Ectodermal cell (in vitro differentiated cells): ENCODE measurements at regions not wholly inside any gene's neighbourhood (a gene's known extent, or its start where the extent isn't known, plus 50 kb on each side); places are given as distances from the start of the nearest gene placed in this dataset.

Experiments used
- H3K27ac ChIP-seq: 2 replicates; pipeline ENCODE4 v1.7.0; 2013; ENCODE audit warnings: mild to moderate bottlenecking, low read depth, low read length; ENCODE audit not compliant: insufficient read depth, poor library complexity, severe bottlenecking
- H3K27me3 ChIP-seq: 2 replicates; pipeline ENCODE4 v1.7.0; 2013; ENCODE audit warnings: mild to moderate bottlenecking, low read length; ENCODE audit not compliant: insufficient read depth, control insufficient read depth, poor library complexity, severe bottlenecking
- H3K36me3 ChIP-seq: one replicate; pipeline ENCODE4 v1.7.0; 2013; ENCODE audit warnings: low read length; ENCODE audit not compliant: control insufficient read depth, insufficient read depth
- H3K4me1 ChIP-seq: one replicate; pipeline ENCODE4 v1.7.0; 2013; ENCODE audit warnings: low read length; ENCODE audit not compliant: control insufficient read depth, insufficient read depth
- H3K4me3 ChIP-seq: 2 replicates; pipeline ENCODE4 v1.7.0; 2013; ENCODE audit warnings: low read depth, low read length, control low read depth; ENCODE audit not compliant: insufficient read depth
- H3K9me3 ChIP-seq: 2 replicates; pipeline ENCODE4 v1.7.0; 2013; ENCODE audit warnings: mild to moderate bottlenecking, low read length, moderate library complexity; ENCODE audit not compliant: control insufficient read depth
- WGBS, 2 experiments: methylation state at CpG; one replicate each; pipeline ENCODE4 v1.1.7; 2013; ENCODE audit warnings: missing lambda C conversion rate in 2 of 2; 5-methylcytosine and 5-hydroxymethylcytosine counted together

GRCh38 chr10:113420733-113421675 is 131.8 kb upstream of the HABP2 start:
- no peak overlapping the region for H3K27ac ChIP-seq
- no peaks in the 10 kb centered on the region for H3K9me3 ChIP-seq
- no peaks in the 10 kb centered on the region for H3K4me1 ChIP-seq
- no peaks in the 10 kb centered on the region for H3K27me3 ChIP-seq
- WGBS, 2 experiments = 92 to 95% methylated on average over 9 of the region's 9 CpGs
- H3K4me3 ChIP-seq = no peak overlapping the region
- H3K36me3 ChIP-seq = no peaks in the 10 kb centered on the region

DNA sequence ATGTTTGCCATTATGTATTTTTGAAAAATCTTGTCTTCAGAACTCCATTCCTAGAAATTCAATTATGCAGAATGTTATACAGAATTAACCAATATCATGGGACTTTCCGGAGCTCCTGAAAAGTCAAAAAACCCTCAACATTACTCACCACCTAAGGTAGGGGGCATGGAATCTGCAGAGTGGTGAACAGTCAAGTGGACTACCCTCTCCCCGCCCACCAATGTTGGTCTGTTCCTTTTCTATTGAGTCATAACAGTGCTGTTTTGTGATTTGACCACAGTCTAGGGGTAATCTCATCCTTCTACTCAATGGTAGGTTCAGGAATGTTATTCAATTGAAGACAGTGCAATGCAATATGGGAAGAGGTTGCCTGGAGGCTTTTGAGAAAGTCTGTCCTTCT is 130.5 kb upstream of the HABP2 start:
- H3K4me3 ChIP-seq = no peak overlapping the region
- H3K9me3 ChIP-seq = no peaks in the 10 kb centered on the region
- H3K27me3 ChIP-seq = no peaks in the 10 kb centered on the region
- no peak overlapping the region for H3K27ac ChIP-seq
- 89 to 100% methylated on average over 2 of the region's 2 CpGs for WGBS, 2 experiments
- H3K4me1 ChIP-seq = no peaks in the 10 kb centered on the region
- H3K36me3 ChIP-seq = no peaks in the 10 kb centered on the region

- Histone ChIP-seq H3K27ac (no peak overlapping the region), H3K4me1 (no peaks in the 10 kb centered on the region), H3K27me3 (no peaks in the 10 kb centered on the region), H3K4me3 (no peak overlapping the region), H3K36me3 (no peaks in the 10 kb centered on the region), H3K9me3 (no peaks in the 10 kb centered on the region)
- 94 to 95% methylated on average over 14 of the region's 14 CpGs for WGBS, 2 experiments
These were observed 128.7 kb upstream of the HABP2 start for GRCh38 chr10:113423981-113424721.

GRCh38 chr10:113425008-113425407 is 127.8 kb upstream of the HABP2 start:
- Histone ChIP-seq H3K9me3 (no peaks in the 10 kb centered on the region), H3K36me3 (no peaks in the 10 kb centered on the region), H3K4me1 (no peaks in the 10 kb centered on the region), H3K27ac (no peak overlapping the region), H3K4me3 (no peak overlapping the region), H3K27me3 (no peaks in the 10 kb centered on the region)
- whole genome bisulfite sequencing, 2 experiments = 95% methylated on average over 3 of the region's 3 CpGs

DNA sequence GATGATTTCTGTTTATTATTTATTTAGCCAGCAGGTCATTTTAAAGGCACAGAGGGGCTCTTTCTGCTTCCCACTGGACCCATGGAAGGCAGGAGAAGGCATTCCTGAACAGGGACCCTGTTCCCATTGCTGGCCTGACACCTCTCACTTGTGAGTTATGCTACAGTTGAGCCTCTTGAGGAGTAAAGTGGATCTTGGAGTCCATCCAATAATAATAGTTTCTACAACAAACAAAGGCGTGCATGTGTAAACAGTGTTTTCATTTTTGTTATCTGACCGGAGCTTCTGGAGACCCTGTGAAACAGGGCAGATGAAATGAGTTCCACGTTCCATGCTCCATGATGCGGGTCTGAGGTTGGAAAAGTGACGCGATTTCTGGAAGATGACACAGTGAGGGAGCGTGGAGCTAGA is 127.3 kb upstream of the HABP2 start:
- WGBS, 2 experiments = 98% methylated on average over 7 of the region's 7 CpGs
- Histone ChIP-seq H3K27me3 (no peaks in the 10 kb centered on the region), H3K36me3 (no peaks in the 10 kb centered on the region), H3K4me1 (no peaks in the 10 kb centered on the region), H3K9me3 (no peaks in the 10 kb centered on the region), H3K4me3 (no peak overlapping the region), H3K27ac (no peak overlapping the region)

DNA sequence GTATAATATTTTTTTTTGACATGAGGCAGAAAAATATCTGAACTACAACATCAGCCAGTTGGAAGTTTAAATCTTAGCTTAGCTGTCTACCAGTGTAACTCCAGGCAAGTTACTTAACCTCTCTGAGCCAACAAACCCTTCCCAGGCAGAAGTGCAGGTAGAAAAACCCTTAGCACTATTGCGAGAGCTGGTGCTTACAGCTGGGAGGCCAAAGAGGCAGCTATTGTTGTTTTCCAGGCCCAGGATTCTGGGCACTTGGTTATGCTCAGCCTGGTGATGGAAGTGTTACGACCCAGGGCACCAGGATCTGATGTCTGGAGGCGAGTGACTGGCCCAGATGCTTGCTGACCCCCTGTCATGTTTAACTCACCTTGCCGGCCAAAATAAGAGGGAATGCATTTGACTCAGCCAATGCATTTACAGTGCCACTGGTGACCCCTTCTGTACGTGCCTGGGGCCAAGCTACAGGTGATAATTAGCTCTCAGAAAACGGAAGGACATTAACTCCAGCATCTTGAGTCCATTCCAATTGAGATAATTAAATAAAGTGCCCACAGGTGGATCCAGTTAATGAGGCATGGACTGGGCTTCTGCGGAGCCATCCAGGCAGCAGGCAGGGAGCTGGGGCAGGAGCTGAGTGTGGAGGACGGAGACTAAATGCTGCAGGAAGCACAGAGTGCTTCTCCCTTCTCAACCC is 126.5 kb upstream of the HABP2 start:
- no peak overlapping the region for H3K27ac ChIP-seq
- no peaks in the 10 kb centered on the region for H3K36me3 ChIP-seq
- H3K27me3 ChIP-seq = no peaks in the 10 kb centered on the region
- H3K9me3 ChIP-seq = no peaks in the 10 kb centered on the region
- no peaks in the 10 kb centered on the region for H3K4me1 ChIP-seq
- no peak overlapping the region for H3K4me3 ChIP-seq
- 89 to 93% methylated on average over 8 of the region's 8 CpGs for WGBS, 2 experiments

GRCh38 chr10:113427236-113427735 is 125.6 kb upstream of the HABP2 start:
- WGBS, 2 experiments = 82 to 94% methylated on average over 4 of the region's 4 CpGs

DNA sequence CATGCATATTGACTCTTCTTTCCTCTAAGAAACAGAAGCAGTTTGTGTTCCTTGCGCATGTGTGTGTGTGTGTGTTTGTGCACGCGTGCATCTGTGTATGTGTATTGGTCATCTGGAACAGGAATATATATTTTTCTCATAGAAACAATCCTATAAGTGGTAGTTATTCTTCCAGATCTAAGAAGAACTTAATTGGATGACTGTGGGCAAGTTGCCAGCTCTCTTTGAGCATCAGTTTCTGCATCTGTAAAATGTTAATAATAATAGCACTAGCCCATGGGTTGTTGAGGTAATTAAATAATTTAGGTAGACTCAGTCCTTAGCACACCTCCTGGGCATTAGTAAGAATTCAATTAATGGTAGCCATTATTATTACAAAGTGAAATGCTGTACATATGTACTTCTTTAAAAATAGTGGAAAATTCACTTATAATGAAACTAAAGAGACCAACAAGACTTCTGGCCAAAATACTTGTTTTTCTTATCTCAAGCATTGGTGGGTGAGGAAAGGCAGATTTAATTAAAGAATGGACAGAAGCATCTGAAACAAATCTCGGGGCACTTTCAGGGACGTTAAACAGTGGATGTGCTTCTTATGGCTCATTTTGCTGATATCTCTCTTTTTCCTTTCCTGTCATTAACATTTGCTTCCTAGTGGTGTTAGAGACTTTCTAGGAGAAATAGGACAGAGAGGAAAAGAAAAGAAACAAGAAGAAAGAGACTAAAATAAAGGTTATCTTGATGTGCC is 124.9 kb upstream of the HABP2 start:
- no peaks in the 10 kb centered on the region for H3K27me3 ChIP-seq
- H3K4me3 ChIP-seq = no peak overlapping the region
- WGBS, 2 experiments = 77 to 94% methylated on average over 4 to 5 of the region's 5 CpGs
- no peak overlapping the region for H3K27ac ChIP-seq
- no peaks in the 10 kb centered on the region for H3K36me3 ChIP-seq
- H3K4me1 ChIP-seq = no peaks in the 10 kb centered on the region
- no peaks in the 10 kb centered on the region for H3K9me3 ChIP-seq

More at GRCh38 chr10:113427236-113427735, 125.6 kb upstream of the HABP2 start:
- H3K9me3 ChIP-seq = no peaks in the 10 kb centered on the region
- no peak overlapping the region for H3K4me3 ChIP-seq
- H3K4me1 ChIP-seq = no peaks in the 10 kb centered on the region
- no peak overlapping the region for H3K27ac ChIP-seq
- H3K27me3 ChIP-seq = no peaks in the 10 kb centered on the region
- no peaks in the 10 kb centered on the region for H3K36me3 ChIP-seq

DNA sequence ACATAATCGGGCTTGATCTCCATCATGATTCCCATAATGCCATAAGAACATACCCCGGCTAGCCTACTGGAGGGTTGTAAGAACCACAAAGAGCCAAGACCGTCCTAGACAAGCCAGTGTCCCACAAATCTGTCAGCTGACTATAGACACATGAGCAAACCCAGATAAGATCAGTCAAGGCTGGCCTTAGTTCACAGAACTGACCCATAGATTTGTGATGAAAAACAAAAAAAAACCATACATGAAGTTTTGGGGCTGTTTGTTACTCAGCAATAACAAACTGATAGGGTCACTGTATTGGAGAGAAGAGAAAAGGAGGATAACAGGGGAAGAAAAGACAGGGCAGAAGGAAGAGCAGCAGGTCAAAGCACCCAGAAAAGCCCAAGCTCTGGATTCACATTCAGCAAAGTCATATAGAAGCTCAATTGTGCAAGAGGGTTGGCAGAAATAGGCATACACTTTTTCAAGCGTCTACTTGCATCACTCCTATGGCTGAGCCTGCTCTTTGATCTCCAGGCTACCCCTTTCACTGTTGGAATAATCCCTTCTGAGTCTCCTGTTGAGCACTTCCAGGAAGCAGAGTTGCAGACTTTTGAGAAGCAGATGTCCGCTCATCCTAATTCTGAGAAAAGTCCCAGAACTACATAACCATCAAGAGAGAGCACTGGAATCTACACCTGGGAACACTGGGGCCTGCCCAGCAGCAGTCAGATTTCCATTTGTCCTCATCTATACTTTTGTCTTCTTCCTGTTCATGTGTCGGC is 122.0 kb upstream of the HABP2 start:
- 90 to 92% methylated on average over 6 of the region's 6 CpGs for WGBS, 2 experiments

More for the DNA sequence above, 122.0 kb upstream of the HABP2 start:
- Histone ChIP-seq H3K4me3 (no peak overlapping the region), H3K4me1 (no peaks in the 10 kb centered on the region), H3K9me3 (no peaks in the 10 kb centered on the region), H3K27me3 (no peaks in the 10 kb centered on the region), H3K27ac (no peak overlapping the region), H3K36me3 (no peaks in the 10 kb centered on the region)
